ENCODE measurements at regions not wholly inside any gene's neighbourhood (a gene's known extent, or its start where the extent isn't known, plus 50 kb on each side); places are given as distances from the start of the nearest gene placed in this dataset.
"Not testable (repeated sequence)": the region's sequence is repeated elsewhere in the genome, so short reads cannot be mapped to it uniquely, and the experiment has no call there.

DNA sequence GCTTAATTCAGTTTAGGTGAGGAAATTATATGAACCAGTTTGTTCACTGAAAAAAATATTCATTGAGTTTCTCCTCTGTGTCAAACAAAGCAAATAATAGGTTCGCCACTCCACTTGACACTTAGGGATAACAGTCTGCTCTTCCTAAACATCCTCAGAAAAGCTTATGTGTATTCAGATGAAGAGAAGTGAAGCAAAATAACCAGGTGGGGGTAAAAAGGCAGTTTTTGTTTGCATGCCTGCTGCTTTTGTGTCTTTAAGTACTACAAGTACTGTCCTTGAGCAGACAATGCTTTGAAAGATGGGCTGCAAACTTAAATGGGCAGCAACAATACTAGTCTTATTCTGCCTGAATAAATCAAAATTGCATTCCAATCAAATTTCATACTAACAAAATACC lies 910.7 kb upstream of the MDGA2 start:
- H3K36me3 Mint-ChIP-seq (ENCODE audit: low read depth), result no peaks in the 10 kb centered on the region
- H3K27ac Mint-ChIP-seq, result no peak overlapping the region
- no peaks in the 10 kb centered on the region for H3K4me1 Mint-ChIP-seq
- DNase-seq, result no peak
- no peaks in the 10 kb centered on the region for H3K27me3 Mint-ChIP-seq
- H3K9me3 ChIP-seq (ENCODE audit: control insufficient read depth, low read length, poor library complexity, severe bottlenecking), result no peaks in the 10 kb centered on the region
- no peak overlapping the region for H3K4me3 Mint-ChIP-seq
- ATAC-seq, result no peak

DNA sequence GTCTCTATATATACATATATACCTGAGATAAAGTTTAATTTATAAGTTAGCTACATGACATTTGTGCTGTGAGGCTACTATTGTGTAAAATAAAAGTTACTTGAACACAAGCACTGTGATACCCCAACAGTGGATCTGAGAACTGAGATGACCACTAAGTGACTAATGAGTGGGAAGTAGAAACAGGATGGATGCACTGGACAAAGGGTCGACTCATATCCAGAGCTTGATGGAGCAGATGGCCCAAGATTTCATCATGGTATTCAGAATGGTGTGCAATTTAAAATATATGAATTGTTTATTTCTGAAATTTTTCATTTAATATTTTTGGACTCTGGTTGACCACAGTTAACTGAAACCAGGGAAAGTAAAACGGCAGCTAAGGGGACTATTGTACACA lies 908.6 kb upstream of the MDGA2 start:
- Mint-ChIP-seq H3K27me3 (no peaks in the 10 kb centered on the region), H3K4me3 (no peak overlapping the region), H3K27ac (no peak overlapping the region), H3K36me3 (ENCODE audit: low read depth) (no peaks in the 10 kb centered on the region), H3K4me1 (no peaks in the 10 kb centered on the region)
- no peak for ATAC-seq
- H3K9me3 ChIP-seq (ENCODE audit: control insufficient read depth, low read length, poor library complexity, severe bottlenecking), result no peaks in the 10 kb centered on the region
- DNase-seq, result no peak

DNA sequence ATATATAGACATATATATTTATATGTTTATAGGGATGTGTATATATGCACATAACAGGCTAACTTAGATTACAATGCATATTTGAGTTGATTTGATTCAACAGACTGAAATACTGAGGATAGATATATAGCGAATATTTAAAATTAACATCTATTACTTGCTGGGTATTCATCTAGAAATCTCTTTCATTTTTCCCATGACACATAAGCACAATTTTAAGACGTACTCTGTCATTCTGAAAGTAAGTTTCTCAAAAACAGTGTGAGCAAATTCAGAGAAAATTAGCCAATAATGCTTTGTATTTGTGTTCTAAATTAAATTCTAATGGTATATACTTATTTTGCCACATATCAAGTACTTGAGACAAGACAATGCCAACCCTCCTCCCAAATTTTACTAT lies 907.5 kb upstream of the MDGA2 start:
- H3K9me3 ChIP-seq (ENCODE audit: control insufficient read depth, low read length, poor library complexity, severe bottlenecking), result no peaks in the 10 kb centered on the region
- ATAC-seq, result no peak
- DNase-seq, result no peak
- H3K4me3 Mint-ChIP-seq, result no peak overlapping the region
- no peaks in the 10 kb centered on the region for H3K4me1 Mint-ChIP-seq
- H3K27me3 Mint-ChIP-seq, result no peaks in the 10 kb centered on the region
- no peak overlapping the region for H3K27ac Mint-ChIP-seq
- H3K36me3 Mint-ChIP-seq (ENCODE audit: low read depth), result no peaks in the 10 kb centered on the region

GRCh38 chr14:48580692-48581091 lies 905.3 kb upstream of the MDGA2 start:
- no peaks in the 10 kb centered on the region for H3K27me3 Mint-ChIP-seq

GRCh38 chr14:48575772-48576171 lies 900.4 kb upstream of the MDGA2 start:
- H3K9me3 ChIP-seq (ENCODE audit: control insufficient read depth, low read length, poor library complexity, severe bottlenecking), result no peaks in the 10 kb centered on the region
- no peaks in the 10 kb centered on the region for H3K36me3 Mint-ChIP-seq (ENCODE audit: low read depth)
- H3K27ac Mint-ChIP-seq, result no peak overlapping the region
- no peak overlapping the region for H3K4me3 Mint-ChIP-seq
- H3K4me1 Mint-ChIP-seq, result no peaks in the 10 kb centered on the region
- no peaks in the 10 kb centered on the region for H3K27me3 Mint-ChIP-seq
- DNase-seq (no peak), ATAC-seq (no peak)

More at GRCh38 chr14:48580692-48581091, 905.3 kb upstream of the MDGA2 start:
- Mint-ChIP-seq H3K4me3 (no peak overlapping the region), H3K27ac (no peak overlapping the region), H3K36me3 (ENCODE audit: low read depth) (no peaks in the 10 kb centered on the region), H3K4me1 (no peaks in the 10 kb centered on the region)
- ATAC-seq, result no peak
- no peak for DNase-seq
- H3K9me3 ChIP-seq (ENCODE audit: control insufficient read depth, low read length, poor library complexity, severe bottlenecking), result no peaks in the 10 kb centered on the region

DNA sequence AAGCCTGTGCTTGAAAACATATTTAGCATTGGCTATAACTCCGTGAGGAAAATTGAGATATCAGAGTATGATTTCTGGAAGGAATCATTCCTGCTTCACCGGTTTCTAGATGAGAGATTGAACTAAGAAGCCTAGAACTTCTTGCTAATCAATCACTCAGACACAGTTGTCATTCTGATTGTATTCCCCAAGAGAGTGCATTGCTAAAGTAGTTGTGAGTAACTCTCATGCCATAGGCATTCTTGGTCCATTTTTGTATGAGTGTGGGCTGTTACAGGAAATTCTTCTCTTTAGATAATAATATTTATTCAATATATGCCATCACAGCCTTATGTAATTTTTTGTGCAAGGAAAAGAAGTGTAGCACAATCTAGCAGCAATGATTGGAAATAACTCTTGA lies 893.3 kb upstream of the MDGA2 start:
- Mint-ChIP-seq H3K4me3 (no peak overlapping the region), H3K27ac (no peak overlapping the region), H3K27me3 (no peaks in the 10 kb centered on the region), H3K4me1 (no peaks in the 10 kb centered on the region), H3K36me3 (ENCODE audit: low read depth) (no peaks in the 10 kb centered on the region)
- DNase-seq, result no peak
- H3K9me3 ChIP-seq (ENCODE audit: control insufficient read depth, low read length, poor library complexity, severe bottlenecking), result no peaks in the 10 kb centered on the region
- ATAC-seq, result no peak

DNA sequence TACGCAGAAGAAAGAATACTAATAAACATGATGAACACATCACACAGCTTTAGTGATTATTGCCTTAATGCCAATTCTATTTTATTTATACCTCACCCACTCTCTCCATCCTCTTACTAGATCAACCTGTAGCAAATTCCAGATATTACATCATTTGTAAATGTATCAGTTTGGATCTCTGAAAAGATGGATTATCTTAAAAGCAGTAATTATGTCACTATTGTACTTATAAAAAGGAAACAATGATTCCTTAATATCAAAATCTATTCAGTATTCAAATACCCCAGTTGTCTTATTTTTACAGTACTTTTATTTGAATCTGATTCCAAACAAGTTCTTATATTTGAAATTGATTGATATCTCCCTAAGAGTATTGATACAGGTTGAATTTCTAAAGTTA lies 892.8 kb upstream of the MDGA2 start:
- DNase-seq, result no peak
- no peak overlapping the region for H3K4me3 Mint-ChIP-seq
- H3K9me3 ChIP-seq (ENCODE audit: control insufficient read depth, low read length, poor library complexity, severe bottlenecking), result no peaks in the 10 kb centered on the region
- H3K27ac Mint-ChIP-seq, result no peak overlapping the region
- H3K27me3 Mint-ChIP-seq, result no peaks in the 10 kb centered on the region
- ATAC-seq, result no peak
- H3K4me1 Mint-ChIP-seq, result no peaks in the 10 kb centered on the region
- H3K36me3 Mint-ChIP-seq (ENCODE audit: low read depth), result no peaks in the 10 kb centered on the region

GRCh38 chr14:48563489-48563888 lies 888.1 kb upstream of the MDGA2 start:
- H3K9me3 ChIP-seq (ENCODE audit: control insufficient read depth, low read length, poor library complexity, severe bottlenecking), result no peaks in the 10 kb centered on the region
- ATAC-seq, result no peak
- H3K27me3 Mint-ChIP-seq, result no peaks in the 10 kb centered on the region
- H3K27ac Mint-ChIP-seq, result no peak overlapping the region
- H3K4me3 Mint-ChIP-seq, result no peak overlapping the region
- no peaks in the 10 kb centered on the region for H3K36me3 Mint-ChIP-seq (ENCODE audit: low read depth)
- no peak for DNase-seq
- no peaks in the 10 kb centered on the region for H3K4me1 Mint-ChIP-seq

GRCh38 chr14:48561438-48561837 lies 886.0 kb upstream of the MDGA2 start:
- not testable (repeated sequence) for H3K27ac Mint-ChIP-seq; H3K4me1 Mint-ChIP-seq; ATAC-seq; H3K4me3 Mint-ChIP-seq; DNase-seq; H3K9me3 ChIP-seq (ENCODE audit: control insufficient read depth, low read length, poor library complexity, severe bottlenecking); H3K27me3 Mint-ChIP-seq; H3K36me3 Mint-ChIP-seq (ENCODE audit: low read depth)

- no peak for ATAC-seq
Measured at GRCh38 chr14:48560421-48560820, 885.0 kb upstream of the MDGA2 start.

DNA sequence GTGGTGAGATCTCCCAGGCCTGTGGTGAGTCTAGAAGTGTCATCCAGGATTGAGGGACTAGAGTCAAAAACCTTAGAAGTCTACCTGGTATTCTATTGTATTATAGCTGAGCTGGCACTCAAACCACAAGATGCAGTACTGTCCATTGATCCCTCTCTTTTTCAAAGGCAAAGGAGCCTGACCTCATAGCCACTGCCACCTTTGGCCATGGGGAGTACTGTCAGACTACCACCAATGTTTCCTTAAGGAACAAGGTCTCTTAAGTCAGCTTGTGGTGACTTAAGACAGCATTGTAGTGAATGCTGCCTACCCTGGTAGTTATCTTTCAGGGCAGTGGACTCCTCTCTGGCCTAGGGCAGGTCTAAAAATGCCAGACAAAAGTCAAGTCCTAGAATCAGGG lies 878.0 kb upstream of the MDGA2 start:
- H3K9me3 ChIP-seq (ENCODE audit: control insufficient read depth, low read length, poor library complexity, severe bottlenecking), result no peaks in the 10 kb centered on the region
- Mint-ChIP-seq H3K4me1 (no peaks in the 10 kb centered on the region), H3K4me3 (no peak overlapping the region), H3K27ac (no peak overlapping the region), H3K36me3 (ENCODE audit: low read depth) (no peaks in the 10 kb centered on the region), H3K27me3 (no peaks in the 10 kb centered on the region)
- DNase-seq, result no peak
- no peak for ATAC-seq

More at GRCh38 chr14:48560421-48560820, 885.0 kb upstream of the MDGA2 start:
- no peaks in the 10 kb centered on the region for H3K27me3 Mint-ChIP-seq
- no peak overlapping the region for H3K4me3 Mint-ChIP-seq
- no peak for DNase-seq
- no peaks in the 10 kb centered on the region for H3K4me1 Mint-ChIP-seq
- H3K9me3 ChIP-seq (ENCODE audit: control insufficient read depth, low read length, poor library complexity, severe bottlenecking), result no peaks in the 10 kb centered on the region
- no peaks in the 10 kb centered on the region for H3K36me3 Mint-ChIP-seq (ENCODE audit: low read depth)
- H3K27ac Mint-ChIP-seq, result no peak overlapping the region

DNA sequence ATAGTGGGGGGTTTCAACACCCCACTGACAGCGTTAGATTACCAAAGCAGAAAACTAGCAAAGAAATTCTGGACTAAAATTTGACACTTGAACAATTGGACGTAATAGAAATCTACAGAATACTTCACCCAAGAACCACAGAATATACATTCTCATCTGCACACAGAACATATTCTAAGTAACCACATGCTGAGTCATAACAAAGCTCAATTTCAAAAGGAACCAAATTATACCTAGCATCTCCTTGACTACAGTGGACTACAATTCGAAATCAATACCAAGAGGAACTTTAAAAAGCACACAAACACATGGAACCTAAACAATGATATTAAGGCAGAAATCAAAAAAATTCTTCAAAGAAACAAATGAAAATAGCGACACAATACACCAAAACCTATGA lies 871.6 kb upstream of the MDGA2 start:
- H3K9me3 ChIP-seq (ENCODE audit: control insufficient read depth, low read length, poor library complexity, severe bottlenecking), result no peaks in the 10 kb centered on the region
- Mint-ChIP-seq H3K4me1 (no peaks in the 10 kb centered on the region), H3K36me3 (ENCODE audit: low read depth) (no peaks in the 10 kb centered on the region), H3K4me3 (no peak overlapping the region), H3K27ac (no peak overlapping the region), H3K27me3 (no peaks in the 10 kb centered on the region)
- DNase-seq (no peak), ATAC-seq (no peak)

DNA sequence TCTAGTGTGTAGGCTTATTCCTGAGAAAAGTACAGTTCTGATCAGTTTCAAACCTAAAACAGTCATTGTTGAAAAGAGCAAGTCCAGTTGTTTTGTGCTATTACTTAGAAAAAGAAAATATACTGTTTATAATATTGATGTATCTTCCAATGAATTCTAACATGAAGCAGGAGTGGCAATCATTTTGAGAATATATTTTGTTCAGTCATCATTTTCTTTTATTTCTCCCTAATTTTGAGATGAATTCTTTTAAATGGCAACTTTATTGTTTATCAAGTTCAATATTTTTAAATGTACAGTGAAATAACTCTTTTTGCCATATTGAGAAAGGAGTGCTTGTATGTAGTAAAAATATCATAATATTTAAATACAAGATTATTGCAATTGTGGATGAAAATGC lies 862.2 kb upstream of the MDGA2 start:
- Mint-ChIP-seq H3K27ac (no peak overlapping the region), H3K27me3 (no peaks in the 10 kb centered on the region), H3K4me3 (no peak overlapping the region), H3K4me1 (no peaks in the 10 kb centered on the region), H3K36me3 (ENCODE audit: low read depth) (no peaks in the 10 kb centered on the region)
- no peaks in the 10 kb centered on the region for H3K9me3 ChIP-seq (ENCODE audit: control insufficient read depth, low read length, poor library complexity, severe bottlenecking)
- no peak for ATAC-seq
- DNase-seq, result no peak

GRCh38 chr14:48536318-48536717 lies 860.9 kb upstream of the MDGA2 start:
- Mint-ChIP-seq H3K27me3 (no peaks in the 10 kb centered on the region), H3K27ac (no peak overlapping the region), H3K4me1 (no peaks in the 10 kb centered on the region), H3K36me3 (ENCODE audit: low read depth) (no peaks in the 10 kb centered on the region), H3K4me3 (no peak overlapping the region)
- ATAC-seq, result no peak
- no peak for DNase-seq
- no peaks in the 10 kb centered on the region for H3K9me3 ChIP-seq (ENCODE audit: control insufficient read depth, low read length, poor library complexity, severe bottlenecking)

DNA sequence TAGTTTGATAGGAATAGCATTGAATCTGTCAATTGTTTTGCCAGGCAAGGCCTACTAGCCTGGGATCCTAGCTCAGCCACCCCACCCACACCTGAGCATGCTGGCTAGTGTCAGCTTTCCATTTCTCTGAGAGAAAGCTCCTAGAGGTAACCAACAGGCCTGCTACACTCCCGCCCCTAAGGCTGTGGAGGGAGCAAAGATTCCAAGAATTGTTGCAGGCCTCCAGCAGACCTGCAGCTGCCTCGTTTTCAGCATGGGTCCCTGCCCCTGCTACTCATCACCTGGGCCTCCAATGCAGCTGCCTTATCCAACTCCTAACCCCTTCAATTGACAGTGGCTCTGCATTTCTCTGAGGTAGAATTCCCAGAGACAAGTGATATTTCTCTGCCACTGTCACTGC lies 852.4 kb upstream of the MDGA2 start:
- H3K9me3 ChIP-seq (ENCODE audit: control insufficient read depth, low read length, poor library complexity, severe bottlenecking), result no peaks in the 10 kb centered on the region
- H3K4me3 Mint-ChIP-seq, result no peak overlapping the region
- ATAC-seq (no peak), DNase-seq (no peak)
- no peaks in the 10 kb centered on the region for H3K36me3 Mint-ChIP-seq (ENCODE audit: low read depth)
- no peaks in the 10 kb centered on the region for H3K27me3 Mint-ChIP-seq
- no peak overlapping the region for H3K27ac Mint-ChIP-seq
- H3K4me1 Mint-ChIP-seq, result no peaks in the 10 kb centered on the region

Data from T-helper 17 cell (primary cell).